Stomach (tissue), 4 donors: ENCODE measurements at regions not wholly inside any gene's neighbourhood (a gene's known extent, or its start where the extent isn't known, plus 50 kb on each side); places are given as distances from the start of the nearest gene placed in this dataset.

ENCODE experiments used
- EP300 ChIP-seq: sonication (generic); formaldehyde crosslinking; IDR thresholded peaks from one replicate; pipeline ENCODE4 v1.6.1; 2017; ENCODE audit warnings: antibody characterized with exemption
- POLR2A ChIP-seq, 4 donors: fragments of 450-650 bp; IDR thresholded peaks; one replicate each; pipeline ENCODE4 v1.6.1; 2016; ENCODE audit warnings: antibody characterized with exemption in 4 of 4, control low read depth in 2 of 4, mild to moderate bottlenecking in 1 of 4, moderate library complexity in 1 of 4
- POLR2AphosphoS5 ChIP-seq, 3 donors: sonication (generic); formaldehyde crosslinking; IDR thresholded peaks; one replicate each; pipeline ENCODE4 v1.6.1; 2016; ENCODE audit warnings: antibody characterized with exemption in 3 of 3
- TF ChIP-seq, protein P1 (sequence below), 7 experiments: fragments of 450-650 bp in 4 of 7; fragments of 200-600 bp in 3 of 7; sonication (generic) in 3 of 7; IDR thresholded peaks; one replicate each; pipeline ENCODE4 v1.5.1; 2016 to 2019; ENCODE audit warnings: antibody characterized with exemption in 7 of 7, control low read depth in 2 of 7, mild to moderate bottlenecking in 1 of 7

DNA sequence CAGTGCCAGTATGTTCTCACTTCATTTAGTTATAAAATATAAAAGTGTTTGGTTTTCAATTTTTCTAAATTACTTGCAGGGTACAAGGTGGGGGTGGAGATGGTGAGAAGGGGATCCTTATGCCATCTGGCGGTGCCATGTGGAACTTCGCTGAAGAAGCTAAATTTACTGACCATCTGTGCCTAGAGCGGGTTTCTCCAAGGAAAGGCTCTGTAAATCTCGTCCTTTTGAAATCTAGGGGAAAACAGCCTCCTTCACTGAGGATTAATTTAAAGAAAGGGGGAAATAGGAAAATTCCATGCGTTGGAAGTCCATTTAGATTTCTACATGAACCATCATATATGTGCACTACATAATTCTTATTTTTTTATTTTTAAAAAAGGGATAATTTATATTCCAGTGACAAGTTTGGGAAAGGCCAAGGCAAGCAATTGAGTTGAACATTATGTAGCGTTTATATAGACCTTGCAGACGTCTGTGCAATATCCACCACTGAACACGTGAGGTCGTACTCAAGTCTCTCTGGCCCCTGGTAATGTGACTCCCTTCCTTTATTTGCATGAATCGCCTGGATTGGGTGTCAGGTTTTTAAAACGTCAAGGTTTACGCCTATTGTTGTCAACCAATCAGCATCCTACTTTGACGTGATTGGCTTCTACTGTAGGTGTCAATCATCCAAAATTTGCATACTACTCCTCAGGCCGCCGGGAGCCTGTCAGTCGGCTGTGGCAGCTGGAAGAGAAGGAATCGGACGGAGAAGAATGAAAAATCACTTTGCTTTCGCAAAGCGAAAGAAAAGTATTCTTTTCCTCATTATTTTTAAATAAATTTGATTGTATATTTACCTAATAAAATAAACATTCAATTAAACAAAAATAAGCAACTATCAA is 297.1 kb upstream of the NFE2L3 start:
- TF ChIP-seq, protein P1, sequence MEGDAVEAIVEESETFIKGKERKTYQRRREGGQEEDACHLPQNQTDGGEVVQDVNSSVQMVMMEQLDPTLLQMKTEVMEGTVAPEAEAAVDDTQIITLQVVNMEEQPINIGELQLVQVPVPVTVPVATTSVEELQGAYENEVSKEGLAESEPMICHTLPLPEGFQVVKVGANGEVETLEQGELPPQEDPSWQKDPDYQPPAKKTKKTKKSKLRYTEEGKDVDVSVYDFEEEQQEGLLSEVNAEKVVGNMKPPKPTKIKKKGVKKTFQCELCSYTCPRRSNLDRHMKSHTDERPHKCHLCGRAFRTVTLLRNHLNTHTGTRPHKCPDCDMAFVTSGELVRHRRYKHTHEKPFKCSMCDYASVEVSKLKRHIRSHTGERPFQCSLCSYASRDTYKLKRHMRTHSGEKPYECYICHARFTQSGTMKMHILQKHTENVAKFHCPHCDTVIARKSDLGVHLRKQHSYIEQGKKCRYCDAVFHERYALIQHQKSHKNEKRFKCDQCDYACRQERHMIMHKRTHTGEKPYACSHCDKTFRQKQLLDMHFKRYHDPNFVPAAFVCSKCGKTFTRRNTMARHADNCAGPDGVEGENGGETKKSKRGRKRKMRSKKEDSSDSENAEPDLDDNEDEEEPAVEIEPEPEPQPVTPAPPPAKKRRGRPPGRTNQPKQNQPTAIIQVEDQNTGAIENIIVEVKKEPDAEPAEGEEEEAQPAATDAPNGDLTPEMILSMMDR (IDR thresholded peaks at IDR 0.05), result peak in 5 of 7 experiments; percentile 28 to 55 (median 50)
- TF ChIP-seq POLR2A (IDR thresholded peaks at IDR 0.05), result no peak
- TF ChIP-seq EP300, result no peak
- peak; percentile 69 to 80 (median 73) for TF ChIP-seq POLR2AphosphoS5 (IDR thresholded peaks at IDR 0.05)
